ENCODE measurements at regions not wholly inside any gene's neighbourhood (a gene's known extent, or its start where the extent isn't known, plus 50 kb on each side); places are given as distances from the start of the nearest gene placed in this dataset.
A peak's percentile ranks its signal among the peaks of the same experiment; 100 is the strongest.
"Not testable (repeated sequence)": the region's sequence is repeated elsewhere in the genome, so short reads cannot be mapped to it uniquely, and the experiment has no call there.

GRCh38 chr17:51439395-51440229 lies 179.3 kb downstream of the UTP18 start:
- no peak for DNase-seq

DNA sequence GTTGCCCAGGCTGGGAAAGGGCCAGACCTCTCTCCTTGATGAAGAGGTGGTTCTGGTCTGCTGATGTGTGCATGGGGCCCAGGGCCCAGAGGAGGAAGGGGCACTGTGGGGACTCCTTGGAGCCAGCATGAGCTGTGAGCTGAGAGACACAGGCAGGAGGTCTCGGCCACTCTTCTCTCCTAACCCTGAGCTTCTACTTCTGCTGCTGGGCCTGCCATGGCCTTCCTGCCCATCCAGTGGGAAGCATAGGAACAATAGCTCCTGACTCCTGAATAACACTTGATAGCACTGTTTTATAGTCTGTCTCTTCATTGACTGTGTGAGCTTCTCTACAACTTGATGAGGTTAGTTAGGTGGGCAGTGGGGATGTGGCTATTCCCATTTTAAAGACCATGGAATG lies 181.1 kb downstream of the UTP18 start:
- no peak for DNase-seq

DNA sequence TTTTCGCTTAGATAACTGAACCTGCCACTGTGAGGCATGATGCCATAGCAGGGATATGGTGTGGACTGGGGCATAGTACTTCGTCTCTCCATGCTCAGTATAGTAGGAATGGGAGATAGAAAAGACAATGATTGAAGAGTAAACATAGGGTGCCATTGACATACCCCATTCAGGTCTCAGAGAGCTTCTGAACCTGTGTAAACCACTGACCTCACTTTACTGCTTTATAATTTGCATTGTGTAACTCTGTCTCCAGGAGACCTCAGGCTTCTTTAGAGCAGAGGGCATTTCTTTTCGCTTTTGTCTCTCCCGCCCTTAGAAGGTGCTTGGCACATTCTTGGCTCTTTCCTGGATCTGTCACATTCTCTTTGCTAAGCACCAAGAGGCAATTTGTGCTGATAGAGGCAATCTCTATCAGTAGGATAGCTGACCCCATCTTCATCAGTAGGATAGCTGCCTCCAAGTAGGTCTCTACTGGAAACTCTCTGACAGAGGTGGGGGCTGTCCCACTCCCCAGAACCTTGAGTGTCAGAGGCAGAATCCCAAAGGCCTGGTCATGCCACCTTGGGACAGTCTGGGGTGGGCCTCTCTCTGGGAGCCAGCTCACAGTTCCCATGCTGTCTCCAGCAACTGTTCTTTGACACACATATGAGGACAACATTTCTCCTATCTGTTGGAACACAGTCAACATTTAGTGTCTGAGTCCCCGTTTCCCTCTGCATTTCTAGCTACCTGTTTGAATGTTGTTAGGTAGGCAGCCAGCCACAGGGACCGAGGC lies 181.9 kb downstream of the UTP18 start:
- no peak for DNase-seq

- no peak for DNase-seq
Observed at GRCh38 chr17:51443646-51444045, 183.3 kb downstream of the UTP18 start.

- DNase-seq, result no peak
Observed at GRCh38 chr17:51445946-51446345, 185.6 kb downstream of the UTP18 start.

DNA sequence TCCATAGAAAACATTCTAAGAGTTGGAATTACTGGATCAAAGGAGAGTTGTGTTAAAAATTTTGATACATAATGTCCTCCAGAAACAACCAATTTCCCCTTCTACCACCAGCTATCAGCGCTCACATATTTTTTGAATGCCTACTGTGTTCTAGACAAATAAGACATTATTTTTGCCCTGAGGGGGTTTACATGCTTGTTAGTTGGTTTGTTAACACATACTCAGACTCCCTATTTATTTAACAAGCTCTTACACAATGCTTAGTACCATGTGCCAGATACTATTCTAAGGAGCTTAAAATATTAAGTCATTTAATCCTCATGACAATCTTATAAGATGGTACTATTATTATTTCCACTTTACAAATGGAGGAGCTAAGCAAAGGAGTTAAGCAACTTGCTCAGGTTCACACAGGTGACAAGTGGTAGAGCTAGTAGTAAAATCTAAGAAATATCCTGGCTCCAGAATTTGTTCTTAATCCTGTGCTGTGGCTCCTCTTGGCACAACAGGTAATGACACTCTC lies 194.2 kb downstream of the UTP18 start:
- no peak for DNase-seq

DNA sequence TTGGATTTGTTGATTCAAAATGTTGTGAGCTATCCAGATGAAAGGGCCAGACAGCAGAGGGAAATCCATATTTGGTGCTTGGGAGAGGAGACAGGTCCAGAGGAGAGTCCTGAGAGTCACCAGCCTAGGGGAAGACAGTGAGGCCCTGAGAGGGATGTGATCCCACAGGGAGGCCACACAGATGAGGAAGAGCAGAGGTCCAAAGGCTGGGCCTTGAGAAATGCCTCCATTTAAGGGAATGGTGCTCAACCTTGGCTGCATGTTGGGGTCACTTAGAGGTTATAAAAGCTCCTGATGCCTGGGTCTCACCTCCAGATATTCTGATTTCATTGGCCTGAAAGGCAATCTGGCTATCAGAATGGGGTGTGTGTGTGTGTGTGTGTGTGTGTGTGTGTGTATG lies 194.9 kb downstream of the UTP18 start:
- DNase-seq, result no peak

- no peak for DNase-seq
Observed at GRCh38 chr17:51455931-51456330, 195.6 kb downstream of the UTP18 start.

DNA sequence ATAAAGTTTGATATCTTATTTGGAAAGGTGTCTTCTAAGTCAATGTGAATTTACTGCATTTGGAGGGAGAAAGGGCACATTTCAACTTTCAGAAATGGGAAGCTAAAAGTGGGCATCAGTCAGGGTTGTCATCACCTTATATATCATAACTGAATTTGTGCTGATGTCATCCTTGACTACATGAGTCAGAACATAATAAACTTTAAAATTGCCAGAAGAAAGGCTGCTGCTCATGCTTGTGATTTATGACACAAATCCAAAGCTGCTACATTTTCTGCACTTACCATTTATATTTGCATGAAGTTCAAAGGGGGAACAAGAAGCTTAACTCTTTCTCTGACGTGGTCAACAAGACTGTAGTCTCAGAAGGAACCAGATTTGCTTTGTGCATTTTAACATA lies 196.6 kb downstream of the UTP18 start:
- DNase-seq, result no peak

GRCh38 chr17:51461578-51462004 lies 201.2 kb downstream of the UTP18 start:
- peak; percentile 37 for DNase-seq

DNA sequence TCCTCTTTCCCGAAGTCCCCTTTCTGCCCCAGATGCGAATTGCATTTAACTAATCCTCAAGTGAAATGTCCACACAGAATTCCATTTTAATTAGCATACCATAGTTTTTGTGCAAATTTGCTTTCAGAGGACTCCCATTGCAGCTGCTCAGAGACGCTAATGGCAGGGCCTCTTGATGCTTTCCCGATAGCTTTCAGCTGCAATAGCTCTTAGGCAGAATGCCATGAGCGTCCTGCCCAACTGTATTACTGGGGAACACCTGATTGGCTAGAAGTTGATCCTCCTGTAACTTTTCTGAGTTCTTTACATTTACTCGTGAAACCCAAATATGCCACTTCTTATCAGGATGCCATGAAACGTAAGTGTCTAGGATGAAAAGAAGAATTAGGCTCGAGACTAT lies 203.0 kb downstream of the UTP18 start:
- DNase-seq, result no peak

GRCh38 chr17:51467336-51467735 lies 207.0 kb downstream of the UTP18 start:
- no peak for DNase-seq

GRCh38 chr17:51472670-51473205 lies 212.4 kb downstream of the UTP18 start:
- DNase-seq, result no peak

GRCh38 chr17:51474764-51475163 lies 214.4 kb downstream of the UTP18 start:
- DNase-seq, result no peak

DNA sequence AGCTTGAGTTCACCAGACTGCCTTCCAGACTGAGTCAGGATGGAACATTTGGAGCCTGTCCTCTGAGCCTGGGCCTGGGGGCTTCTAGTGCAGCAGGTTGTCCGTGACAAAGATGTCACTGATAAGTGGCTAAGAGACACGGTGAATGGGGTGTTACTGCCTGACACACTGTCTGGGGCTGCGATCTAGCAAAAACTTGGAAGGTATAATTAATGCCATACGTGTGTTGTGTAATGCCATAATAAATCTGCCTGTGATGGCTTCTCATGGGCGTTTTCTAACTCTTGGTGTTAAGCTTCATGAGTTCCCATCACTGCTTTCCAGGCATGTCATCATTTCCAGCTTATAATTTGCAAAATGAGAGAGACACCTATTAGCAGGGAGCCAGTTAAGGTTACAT lies 215.4 kb downstream of the UTP18 start:
- DNase-seq, result no peak

DNA sequence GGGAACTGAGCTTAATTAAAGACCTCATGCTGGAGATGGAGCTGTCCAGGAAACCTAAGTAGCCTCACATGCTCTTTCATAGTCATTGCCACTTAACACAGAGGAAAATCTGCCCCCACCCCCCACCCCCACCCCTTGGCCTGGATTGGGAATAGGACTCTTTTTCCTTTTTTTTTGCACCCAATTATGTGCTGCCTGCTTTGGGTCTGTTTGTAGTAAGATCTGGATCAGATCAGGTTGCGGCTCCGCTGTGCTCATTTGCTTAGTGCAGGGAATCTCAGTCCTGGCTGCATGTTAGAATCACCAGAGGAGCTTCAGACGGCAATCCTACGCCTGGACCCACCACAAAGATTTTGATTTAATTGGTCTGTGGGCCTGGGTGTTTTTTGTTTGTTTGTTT lies 219.0 kb downstream of the UTP18 start:
- no peak for DNase-seq

DNA sequence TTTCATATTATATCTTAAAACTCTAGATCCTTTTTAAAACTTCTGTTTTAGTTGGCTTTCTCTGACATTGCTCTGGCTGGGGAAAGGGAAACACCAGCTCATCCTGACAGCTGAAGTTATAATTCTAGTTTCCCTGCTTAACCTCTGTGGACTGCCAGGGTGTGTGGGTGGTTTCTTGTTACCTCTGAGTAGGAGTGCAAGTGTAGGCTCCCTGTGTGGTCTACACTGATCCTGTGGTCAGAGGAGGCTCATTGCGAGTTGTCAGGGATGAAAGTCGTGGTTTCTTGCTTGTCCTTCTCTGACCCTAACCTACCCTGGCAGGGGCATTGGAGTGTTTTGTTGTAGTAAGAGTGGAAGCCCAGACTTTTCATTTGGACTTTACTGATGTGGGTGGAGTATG lies 221.0 kb downstream of the UTP18 start:
- DNase-seq, result no peak

DNA sequence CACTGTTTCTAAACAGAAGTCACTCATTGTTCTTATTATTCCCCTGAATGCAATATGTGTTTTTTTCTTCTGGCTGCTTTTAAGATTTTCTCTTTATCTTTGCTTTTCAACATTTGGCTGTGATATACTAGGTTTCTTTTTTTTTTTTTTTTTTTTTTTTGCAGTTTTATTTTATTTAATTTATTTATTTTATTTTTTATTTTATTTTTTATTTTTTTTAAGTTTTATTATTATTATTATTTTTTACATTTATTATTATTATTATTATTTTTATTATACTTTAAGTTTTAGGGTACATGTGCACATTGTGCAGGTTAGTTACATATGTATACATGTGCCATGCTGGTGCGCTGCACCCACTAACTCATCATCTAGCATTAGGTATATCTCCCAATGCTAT lies 221.9 kb downstream of the UTP18 start:
- not testable (repeated sequence) for DNase-seq

- no peak for DNase-seq
Observed at GRCh38 chr17:51486091-51486490, 225.7 kb downstream of the UTP18 start.

DNA sequence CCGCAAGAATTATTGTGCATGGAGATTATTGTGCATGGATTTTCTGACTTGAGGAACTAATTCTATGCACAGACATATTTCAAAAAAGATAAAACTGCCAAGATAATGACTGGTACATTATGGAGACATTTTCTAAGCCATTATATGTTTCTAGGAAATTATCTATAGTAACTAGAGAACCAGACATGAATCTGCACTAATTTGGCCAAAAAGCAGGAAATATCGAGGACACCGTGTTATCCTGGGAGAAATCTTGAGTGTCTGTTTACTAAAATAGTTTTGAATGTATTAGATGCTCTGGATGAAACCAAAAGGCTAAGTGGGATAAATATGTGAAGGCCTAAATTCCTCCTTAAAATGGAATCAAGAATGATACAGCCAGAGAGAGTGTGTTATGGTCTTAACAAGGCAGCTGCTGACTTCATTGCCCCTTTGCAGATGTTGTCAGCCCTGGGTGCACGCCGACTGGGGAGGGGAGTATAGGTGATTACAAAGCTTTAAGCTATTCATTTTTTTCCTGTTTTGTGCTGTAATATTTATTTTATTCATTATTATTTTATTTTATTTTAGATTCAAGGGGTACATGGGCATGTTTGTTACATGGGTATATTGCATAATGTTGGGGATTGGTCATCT lies 226.7 kb downstream of the UTP18 start:
- DNase-seq, result no peak

- DNase-seq, result no peak
Observed at GRCh38 chr17:51487947-51488346, 227.6 kb downstream of the UTP18 start.

DNA sequence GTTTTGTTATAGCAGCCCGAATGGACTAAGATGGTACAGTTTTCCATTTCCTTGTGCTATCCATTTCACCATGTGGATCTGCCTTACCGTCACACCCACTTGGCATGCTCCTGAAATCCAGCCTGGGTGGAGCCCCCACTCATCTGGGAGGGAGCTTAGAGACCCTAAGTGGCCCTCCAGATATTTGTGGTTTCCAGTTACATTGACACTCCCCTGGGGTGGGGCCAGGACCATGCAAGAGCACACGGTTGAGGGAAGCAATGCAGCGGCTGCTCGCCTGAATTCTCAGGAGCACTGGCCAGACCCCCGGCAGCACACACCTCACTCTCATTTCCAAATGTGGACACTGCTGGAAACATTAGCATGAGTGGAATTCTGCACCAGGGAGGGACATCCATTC lies 231.1 kb downstream of the UTP18 start:
- DNase-seq, result no peak

DNA sequence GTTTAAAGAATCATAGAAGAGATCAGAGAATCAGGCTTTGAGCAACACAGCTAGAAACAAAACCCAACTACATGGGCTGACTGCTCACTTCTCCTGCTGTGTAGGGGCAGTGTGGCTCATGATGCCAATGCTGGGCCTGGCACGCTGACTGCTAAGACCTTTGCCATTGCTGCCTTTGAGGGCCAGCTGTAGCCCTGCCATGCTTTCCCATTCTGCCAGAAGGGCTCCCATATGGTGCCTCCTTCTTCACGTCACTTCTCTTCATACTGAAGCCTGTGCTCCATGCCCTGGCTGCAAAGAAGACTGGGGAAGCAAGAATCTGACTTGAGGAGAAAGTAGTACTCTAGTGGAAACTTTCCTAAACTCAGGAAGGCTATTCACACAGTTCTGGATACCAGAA lies 232.9 kb downstream of the UTP18 start:
- no peak for DNase-seq

All from HCEC 1CT (cell line).